ENCODE measurements at regions not wholly inside any gene's neighbourhood (a gene's known extent, or its start where the extent isn't known, plus 50 kb on each side); places are given as distances from the start of the nearest gene placed in this dataset.
"Not testable (repeated sequence)": the region's sequence is repeated elsewhere in the genome, so short reads cannot be mapped to it uniquely, and the experiment has no call there.

DNA sequence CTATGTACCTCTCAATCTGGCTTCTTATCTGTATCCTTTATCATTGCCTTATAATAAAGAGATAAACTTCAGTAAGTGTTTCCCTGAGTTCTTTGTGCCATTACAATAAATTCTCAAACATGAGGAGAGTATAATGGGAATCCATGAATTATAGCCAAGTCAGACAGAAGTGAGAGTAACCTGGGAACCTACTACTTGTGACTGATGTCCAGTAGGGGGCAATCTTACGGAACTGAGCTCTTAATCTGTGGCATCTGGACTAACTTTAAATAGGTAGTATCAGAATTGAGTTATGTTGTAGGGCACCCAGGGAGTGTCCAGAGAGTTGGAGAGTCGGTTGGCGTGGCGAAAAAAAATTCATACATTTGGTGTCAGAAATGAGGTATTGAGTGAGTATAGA, 542.6 kb downstream of the ZBBX start:
- peak in 1 of 4 donors; percentile 4 for DNase-seq (ENCODE audit: low read depth in 4 of 4, low spot score in 2 of 4)

DNA sequence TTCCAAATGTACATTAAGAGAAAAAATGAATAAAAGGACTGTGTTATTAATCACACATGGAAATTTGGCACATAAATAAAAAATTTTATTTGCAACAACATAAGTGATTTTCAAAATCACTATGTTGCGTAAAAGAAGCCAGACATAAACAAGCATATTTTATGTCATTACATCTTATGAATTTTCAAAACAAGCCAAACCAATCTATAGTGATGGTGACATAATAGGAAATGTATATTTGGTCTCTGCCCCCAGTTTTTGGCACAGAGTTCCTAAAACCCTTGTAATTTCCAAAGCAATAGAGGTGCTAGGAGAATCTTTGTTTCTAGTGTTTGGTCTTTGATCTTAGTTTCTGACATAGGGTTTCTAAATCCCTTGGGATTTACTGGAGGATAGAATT, 543.3 kb downstream of the ZBBX start:
- DNase-seq (ENCODE audit: low read depth in 4 of 4, low spot score in 2 of 4): no peak

DNA sequence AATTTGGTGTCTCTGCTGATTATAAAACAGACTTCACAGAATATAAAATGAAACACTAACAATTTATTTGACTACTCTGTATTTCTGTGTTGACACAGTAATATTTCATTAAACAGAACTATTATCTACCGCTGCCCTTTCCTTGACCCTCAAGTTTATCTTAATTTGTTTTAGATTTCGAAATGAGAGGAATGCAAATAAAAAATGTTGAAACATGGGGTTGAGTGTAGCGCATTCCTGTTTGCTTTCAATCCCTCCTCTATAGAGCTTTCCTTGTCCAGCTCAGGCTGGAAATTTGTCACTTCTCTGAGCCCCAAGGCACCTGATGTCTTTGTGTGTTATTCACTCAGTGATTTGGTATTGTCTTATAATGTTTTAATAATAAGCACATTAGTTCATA, 550.2 kb downstream of the ZBBX start:
- no peak for DNase-seq (ENCODE audit: low read depth in 4 of 4, low spot score in 2 of 4)

DNA sequence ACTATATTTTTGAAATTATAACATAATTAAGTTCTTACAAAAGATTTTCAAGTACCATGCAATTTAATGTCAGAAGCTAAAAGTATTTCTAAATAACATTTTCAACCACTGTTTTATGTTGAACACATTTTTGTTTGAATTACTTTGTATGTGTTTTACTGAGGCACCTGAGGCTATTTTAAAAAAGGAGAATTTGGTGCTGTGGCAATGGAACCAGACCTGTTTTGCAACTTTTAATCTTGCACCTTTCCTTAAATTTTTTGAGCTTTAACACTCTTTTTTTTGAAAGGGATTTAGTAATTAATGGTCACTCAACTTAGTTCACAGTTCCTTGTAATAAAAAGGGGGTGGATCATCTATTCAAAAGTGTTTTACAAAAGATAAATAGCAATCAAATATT, 561.6 kb downstream of the ZBBX start:
- no peak for DNase-seq (ENCODE audit: low read depth in 4 of 4, low spot score in 2 of 4)

DNA sequence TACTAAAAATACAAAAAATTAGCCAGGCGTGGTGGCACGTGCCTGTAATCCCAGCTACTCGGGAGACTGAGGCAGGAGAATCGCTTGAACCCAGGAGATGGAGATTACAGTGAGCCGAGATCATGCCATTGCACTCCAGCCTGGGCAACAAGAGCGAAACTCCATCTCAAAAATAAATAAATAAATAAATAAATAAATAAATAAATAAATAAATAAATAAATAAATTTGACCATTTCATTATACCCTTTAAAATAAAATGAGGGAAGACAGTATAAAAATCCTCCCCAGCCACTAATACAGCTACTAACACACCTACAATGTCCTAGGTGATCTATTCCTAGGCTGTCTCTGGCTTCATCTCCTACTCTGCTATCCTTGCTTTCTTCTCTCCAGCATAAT, 562.8 kb downstream of the ZBBX start:
- DNase-seq (ENCODE audit: low read depth in 4 of 4, low spot score in 2 of 4): not testable (repeated sequence)

DNA sequence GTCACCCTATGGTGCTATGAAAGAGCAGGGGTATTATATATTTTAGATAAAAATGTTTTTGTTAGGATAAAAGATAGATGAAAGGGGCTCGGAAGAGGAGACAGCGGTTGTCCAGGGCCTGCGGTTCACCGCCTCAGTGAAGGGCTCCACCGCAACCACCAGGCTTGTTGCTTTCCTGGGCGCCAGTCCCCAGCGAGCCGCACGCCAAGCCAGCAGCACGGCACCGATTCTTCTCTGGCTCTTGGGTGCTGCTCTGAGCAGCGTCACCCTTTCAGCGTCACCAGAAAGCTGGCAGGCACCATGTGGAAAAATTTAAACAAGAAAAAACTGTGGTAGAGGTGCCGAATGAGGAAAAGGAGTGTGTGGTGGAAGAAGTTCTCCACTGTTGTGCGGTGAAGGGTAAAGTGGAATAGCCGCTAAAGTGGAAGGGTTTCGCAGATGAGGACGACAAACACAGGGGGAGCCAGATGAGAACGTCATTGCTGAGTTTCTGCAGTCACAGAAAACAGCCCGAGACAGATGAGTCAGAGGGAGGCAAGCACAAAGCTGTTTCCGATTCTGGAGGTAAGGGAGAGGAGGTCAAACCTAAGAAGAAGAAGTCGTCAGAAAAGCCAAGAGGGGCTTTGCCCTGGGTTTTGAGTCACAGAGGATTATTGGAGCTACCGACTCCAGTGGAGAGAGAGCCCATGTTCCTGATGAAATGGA, 569.2 kb downstream of the ZBBX start:
- no peak for DNase-seq (ENCODE audit: low read depth in 4 of 4, low spot score in 2 of 4)

DNA sequence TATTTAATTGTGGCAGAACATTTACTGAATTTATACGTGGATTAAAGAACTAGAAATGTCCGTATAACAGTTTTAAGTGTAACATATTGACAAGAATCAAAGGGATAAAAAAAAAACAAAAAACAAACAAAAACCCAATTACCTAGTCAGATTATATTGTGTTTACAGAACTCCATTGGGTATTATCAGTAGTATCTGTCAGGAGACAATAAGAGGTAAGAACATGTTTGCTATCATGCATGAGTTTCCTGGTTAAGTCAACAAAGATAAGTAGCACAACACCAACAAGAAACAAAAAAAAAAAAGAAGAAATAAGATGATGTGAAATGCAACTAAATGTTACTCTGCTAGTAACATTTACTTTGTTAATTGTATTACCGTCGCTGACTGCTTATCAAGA, 570.6 kb downstream of the ZBBX start:
- no peak for DNase-seq (ENCODE audit: low read depth in 4 of 4, low spot score in 2 of 4)

DNA sequence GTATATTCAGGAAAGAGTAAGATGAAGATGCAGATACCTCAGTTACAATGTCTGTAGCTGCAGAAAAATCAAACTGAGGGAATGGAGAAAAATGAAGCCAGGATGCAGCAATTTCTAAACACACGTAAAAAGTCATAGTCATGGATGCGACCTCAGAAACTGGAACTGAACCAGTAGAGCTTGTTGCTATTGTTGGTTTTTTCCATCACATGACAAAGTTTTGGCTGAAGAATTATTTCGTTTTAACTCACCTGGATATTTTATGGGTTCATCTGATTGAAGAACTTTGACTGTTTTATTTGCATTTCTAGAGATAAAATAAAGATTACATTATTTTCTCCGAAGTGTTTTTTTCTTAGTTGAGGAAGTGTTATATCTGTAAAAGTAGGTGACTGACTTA, 591.2 kb downstream of the ZBBX start:
- DNase-seq (ENCODE audit: low read depth in 4 of 4, low spot score in 2 of 4): no peak

DNA sequence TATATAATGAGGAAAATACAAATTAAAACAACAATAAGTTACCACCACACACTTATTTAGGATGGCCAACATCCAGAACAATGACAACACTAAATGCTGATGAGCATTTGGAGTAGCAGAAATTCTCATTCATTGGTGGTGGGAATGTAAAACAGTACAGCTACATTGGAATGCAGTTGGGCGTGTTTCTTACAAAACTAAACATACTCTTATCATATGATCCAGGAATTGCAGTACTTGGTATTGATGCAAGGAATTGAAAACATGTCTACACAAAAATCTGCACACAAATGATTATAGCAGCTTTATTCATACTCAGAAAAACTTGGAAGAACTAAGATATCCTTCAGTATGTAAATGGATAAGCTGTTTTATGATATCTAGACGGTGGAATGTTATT, 594.2 kb downstream of the ZBBX start:
- DNase-seq (ENCODE audit: low read depth in 4 of 4, low spot score in 2 of 4): no peak

DNA sequence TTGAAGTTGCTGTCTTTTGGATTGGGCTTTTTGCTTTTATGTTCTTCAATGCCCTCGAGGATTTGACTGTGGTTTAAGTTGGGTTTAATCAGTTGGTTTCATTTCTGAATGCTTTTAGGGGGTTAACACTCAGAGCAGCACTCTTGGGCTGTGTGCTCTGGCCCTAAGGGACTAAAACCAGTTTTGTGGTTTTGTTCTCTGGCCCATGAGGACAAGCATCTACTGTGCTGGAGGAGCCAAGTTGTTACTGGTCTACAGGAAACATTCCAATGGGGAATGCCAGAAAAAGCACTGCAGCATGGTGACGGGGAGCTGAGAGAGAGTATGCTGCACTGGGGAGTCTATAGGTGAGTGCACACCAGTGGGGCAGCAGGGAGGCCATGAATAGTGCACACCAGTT, 596.9 kb downstream of the ZBBX start:
- DNase-seq (ENCODE audit: low read depth in 4 of 4, low spot score in 2 of 4): no peak

DNA sequence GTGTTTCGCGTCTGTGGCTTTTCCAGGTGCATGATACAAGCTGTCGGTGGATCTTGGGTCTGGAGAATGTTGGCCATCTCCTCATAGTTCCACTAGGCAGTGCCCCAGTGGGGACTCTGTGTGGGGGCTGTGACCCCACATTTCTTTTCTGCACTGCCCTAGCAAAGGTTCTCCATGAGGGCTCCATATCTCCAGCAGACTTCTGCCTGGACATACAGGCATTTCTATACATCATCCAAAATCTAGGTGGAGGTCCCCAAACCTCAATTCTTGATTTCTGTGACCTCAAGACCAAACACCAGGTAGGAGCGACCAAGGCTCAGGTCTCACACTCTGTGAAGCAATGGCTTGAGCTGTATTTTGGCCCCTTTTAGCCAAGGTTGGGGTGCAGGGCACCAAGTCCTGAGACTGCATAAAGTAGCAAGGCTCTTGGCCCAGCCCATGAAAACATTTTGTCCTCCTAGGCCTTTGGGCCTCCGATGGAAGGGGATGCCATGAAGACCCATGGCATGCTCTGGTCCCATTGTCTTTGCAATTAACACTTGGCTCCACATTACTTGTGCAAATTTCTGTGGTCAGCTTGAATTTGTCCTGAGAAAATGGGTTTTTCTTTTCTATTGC, 615.3 kb downstream of the ZBBX start:
- no peak for DNase-seq (ENCODE audit: low read depth in 4 of 4, low spot score in 2 of 4)

DNA sequence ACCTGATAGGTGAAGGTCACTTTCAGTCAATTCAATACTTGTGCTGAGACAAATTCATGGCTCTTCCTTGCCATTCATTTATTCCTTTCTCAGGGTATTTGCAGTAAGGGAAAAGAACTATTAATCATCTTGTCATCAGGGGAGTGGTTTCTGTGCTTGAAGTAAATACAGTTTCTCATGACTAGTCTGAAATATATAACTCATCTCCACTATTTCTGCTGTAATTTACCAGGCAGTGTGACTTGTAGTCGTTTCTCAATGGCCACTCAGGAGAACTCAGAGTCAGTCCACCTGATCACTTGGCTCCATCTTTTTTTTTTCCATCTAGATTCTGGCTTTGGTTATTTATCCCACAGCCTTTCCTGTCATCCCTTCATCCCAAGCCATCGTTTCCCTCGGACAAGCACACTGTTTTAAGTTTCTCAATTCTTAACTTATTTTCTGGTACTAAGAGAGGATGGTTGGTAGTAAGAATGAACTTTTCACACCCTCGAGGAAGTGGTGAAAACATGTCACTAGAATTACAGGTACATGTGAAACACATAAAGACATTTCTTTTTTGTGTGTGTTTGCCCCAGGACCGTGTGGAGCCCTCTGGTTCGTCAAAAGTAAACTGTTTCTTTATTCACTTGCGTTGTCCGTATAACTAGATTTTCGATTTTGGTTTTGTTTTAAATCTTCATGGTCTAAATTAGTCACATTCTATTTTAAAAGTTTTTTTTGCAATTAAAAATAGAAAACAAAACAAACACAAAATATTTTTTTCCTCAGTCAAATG, 620.2 kb downstream of the ZBBX start:
- no peak for DNase-seq (ENCODE audit: low read depth in 4 of 4, low spot score in 2 of 4)

DNA sequence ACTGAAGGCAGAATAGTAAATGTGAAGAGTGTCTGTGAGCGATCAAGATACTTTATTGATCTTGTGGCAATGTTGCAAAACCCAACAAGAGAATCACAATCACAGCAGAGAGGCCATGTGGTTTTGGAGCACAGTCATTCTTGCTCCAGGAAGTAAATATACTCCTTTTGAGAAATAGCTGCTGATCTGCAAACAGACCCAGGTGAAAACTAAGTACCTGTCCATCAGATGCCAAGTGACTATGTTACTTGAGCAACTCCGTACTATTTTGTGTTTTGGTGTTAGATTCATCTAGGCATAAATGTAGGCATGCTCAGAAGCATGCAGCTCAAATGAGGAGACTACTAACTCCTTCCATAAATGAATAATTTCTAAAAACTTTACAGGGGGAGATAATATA, 627.9 kb downstream of the ZBBX start:
- DNase-seq (ENCODE audit: low read depth in 4 of 4, low spot score in 2 of 4): no peak

DNA sequence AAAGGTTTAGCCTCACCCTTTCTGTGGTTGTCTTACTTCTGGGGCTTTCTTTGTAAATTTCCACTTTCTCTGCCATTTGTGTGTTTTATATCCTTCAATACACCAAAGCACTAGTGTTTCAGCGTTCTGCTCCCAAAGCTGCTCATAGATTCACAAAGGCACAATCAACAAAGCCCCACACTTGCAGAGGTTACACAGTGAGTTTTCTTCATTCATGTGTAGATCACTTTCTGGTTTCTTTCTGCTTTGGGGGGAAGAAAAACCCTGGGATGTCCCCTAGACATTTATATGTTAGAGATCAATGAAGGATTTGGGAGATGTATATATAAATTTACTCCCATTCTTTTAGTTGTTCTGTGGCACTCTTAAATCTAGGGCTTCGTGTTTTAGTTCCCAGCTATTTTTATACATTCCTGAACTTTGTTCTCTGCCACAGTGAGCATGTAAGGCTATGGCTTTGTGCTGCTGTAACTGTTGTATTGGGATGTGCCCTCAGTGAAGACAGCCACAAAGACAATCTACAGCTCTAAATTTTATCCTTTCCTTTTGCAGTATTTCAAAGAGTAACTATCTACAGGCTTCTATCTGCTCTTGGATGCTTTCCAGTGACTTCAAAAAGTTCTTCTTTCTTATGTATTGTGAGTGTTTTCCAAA, 636.5 kb downstream of the ZBBX start:
- DNase-seq (ENCODE audit: low read depth in 4 of 4, low spot score in 2 of 4): no peak

DNA sequence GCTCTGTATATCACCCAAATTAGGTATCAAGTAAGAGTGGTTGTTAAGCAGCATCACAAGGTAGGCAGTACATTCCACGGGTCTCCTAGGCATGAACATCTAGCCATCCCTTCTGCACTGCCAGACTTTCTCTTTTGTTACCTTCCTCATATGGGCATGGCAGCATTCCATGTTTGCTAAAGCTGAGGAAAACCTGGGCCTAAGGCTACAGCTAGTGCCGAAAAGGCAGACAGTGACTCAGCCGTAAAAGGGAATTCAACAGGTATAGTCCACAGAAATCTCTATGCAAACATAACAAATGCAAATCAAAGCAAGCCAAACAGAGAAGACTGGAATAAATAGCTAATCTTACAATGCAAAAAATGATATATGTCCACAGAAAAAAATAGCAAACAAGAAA, 645.4 kb downstream of the ZBBX start:
- no peak for DNase-seq (ENCODE audit: low read depth in 4 of 4, low spot score in 2 of 4)

DNA sequence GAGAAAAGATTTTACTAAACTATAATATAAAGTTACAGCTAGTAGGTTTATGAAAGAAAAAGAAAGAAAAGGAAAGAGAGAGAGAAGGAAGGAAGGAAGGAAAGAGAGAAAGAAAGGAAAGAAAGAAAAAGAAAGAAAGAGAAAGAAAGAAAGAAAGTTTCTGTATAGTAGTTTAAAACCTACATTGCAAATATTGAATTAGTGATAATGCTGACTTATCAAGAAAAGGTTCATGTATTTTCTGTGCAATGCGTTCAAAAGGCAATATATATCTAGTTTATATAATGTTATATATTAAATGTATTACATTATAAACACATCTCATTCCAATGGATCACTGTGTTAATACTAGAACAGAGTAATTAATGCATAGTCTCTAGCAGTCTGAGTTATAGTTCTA, 648.4 kb downstream of the ZBBX start:
- no peak for DNase-seq (ENCODE audit: low read depth in 4 of 4, low spot score in 2 of 4)

DNA sequence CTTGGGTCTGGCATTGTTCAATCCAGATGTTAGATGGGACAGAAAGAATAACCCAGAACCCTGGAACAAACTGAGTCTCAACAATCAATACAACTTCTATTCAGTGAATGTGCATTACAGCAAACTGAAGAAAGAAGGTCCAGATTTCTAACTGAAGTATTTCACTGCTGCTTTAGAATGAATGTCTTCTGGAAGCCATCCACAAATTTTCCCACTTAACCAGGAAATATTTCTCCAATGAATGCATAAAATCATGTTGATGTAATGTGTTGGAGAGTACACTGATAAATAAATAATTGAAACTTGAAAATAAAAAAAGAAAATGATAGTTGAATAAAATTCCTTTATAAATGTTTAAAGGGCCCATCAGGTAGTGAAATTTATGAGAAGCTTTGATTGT, 658.6 kb downstream of the ZBBX start:
- no peak for DNase-seq (ENCODE audit: low read depth in 4 of 4, low spot score in 2 of 4)

DNA sequence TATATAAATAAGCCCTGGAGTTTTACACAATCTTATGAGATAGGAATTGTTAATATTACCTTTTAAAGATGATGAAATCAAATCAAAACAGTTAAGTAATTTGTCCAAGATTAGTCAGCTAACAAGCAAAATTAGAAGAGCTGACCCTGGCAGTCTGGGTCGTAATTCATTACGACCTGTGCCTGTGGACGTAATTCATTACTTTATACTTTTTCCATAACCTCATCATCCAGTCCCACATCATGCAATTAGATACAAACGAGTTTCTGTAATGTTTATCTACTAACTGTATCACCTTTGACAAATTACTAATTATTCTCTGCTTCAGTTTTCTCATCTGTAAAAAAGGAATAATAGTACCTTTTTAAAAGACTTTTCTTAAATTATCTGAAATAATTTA, 665.9 kb downstream of the ZBBX start:
- DNase-seq (ENCODE audit: low read depth in 4 of 4, low spot score in 2 of 4): no peak

DNA sequence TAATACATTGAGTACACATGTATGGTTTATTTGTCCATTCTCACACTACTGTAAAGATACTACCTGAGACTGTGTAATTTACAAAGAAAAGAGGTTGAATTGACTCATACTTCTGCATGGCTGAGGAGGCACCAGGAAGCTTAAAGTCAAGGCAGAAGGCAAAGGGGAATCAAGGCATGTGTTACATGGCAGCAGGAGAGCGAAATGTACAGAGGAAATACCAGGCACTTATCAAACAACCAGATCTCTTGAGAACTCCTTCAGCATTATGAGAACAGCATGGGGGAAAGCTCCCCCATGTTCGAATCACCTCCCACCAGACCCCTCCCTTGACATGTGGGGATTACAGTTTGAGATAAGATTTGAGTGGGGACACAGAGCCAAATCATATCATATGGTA, 666.3 kb downstream of the ZBBX start:
- DNase-seq (ENCODE audit: low read depth in 4 of 4, low spot score in 2 of 4): no peak

DNA sequence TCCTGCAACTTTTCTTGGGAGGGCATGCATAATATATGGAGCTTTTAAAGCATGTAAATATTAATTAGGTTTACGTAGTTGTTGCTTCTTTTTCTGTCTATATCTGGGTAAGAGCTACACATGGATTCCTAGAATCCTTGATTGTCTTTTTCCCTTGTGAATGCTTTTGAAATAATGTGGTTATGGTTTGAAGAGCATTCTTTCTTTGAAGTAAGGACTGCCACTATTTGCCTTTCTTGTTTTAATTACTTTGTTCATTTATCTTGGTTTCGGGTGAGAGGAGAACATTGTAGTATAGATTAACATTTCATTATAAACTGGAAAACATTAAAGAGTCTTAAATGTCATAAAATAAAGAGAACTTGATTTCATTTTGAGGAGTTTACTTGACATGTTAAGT, 674.0 kb downstream of the ZBBX start:
- no peak for DNase-seq (ENCODE audit: low read depth in 4 of 4, low spot score in 2 of 4)

DNA sequence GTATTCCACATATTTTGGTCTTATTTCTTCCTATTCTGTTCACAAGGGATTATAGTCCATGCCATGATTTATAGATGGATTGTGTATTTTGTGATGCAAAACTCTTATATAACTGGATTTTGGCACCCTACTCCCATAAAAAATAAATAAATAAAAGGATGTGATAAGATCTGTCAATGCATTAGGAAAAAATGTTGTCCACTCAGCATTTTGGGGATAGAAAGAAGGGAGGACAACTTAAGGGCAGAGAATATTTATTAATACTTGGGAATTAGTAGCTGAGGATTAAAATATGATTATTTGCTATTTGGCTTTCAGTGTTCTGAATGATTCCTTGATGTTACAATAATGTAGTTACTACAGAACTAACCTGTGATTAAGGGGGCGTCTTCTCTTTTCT, 682.6 kb downstream of the ZBBX start:
- no peak for DNase-seq (ENCODE audit: low read depth in 4 of 4, low spot score in 2 of 4)

DNA sequence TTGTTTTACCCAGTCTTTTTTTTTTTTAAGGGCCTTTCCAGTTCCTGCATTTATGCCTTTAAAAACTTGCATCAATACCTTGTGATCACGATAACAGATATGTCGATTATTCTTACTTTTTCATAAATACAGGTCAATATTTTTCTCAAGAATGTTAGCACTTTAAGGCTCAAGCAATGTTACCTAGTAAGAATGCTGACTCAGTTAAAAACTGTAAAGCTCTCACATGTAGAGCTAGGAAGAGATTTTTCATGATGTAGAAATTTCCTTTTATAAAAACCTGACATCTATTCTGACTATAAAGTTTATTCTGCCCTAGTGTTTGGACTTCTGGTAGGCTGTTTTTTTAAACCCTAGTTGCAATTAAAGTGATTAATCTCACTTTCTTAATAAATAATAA, 684.0 kb downstream of the ZBBX start:
- DNase-seq (ENCODE audit: low read depth in 4 of 4, low spot score in 2 of 4): no peak

All from left renal cortex interstitium (tissue), 4 donors.